HepG2 (cell line): ENCODE measurements at regions not wholly inside any gene's neighbourhood (a gene's known extent, or its start where the extent isn't known, plus 50 kb on each side); places are given as distances from the start of the nearest gene placed in this dataset.
A peak's percentile ranks its signal among the peaks of the same experiment; 100 is the strongest.

Experiments
- ATAC-seq: fragments of 200-7000 bp; cut with Tn5 transposase; 3 replicates; pipeline ENCODE4 v1.9.1; 2020; ENCODE audit warnings: mild to moderate bottlenecking, moderate library complexity
- BruUV-seq: library from RNA; stranded (reverse); fragments of 400-500 nt; replicated peaks from 2 replicates; lab custom pipeline; 2021; lab: Mats Ljungman, UMichigan
- CTCF ChIA-PET: fragments of 300-600 bp; formaldehyde crosslinking; extraction: SDS; loops from one replicate; lab custom pipeline; 2021; ENCODE audit warnings: low total read pairs, inconsistent platforms, low intra/inter-chr PET ratio; lab: Yijun Ruan, JAX
- POLR2A ChIA-PET: fragments of 350-600 bp; sonication (Branson Sonifier 250); formaldehyde crosslinking; loops from one replicate; lab custom pipeline; 2020; ENCODE audit warnings: antibody characterized with exemption, inconsistent platforms; lab: Yijun Ruan, JAX
- DNase-seq: peaks from one replicate; pipeline ENCODE4 v3.0.0-alpha.2; 2015; ENCODE audit warnings: low spot score
- FAIRE-seq: peaks from 3 replicates; lab custom pipeline; 2011; peaks lifted over from hg19 to GRCh38; lab: Jason Lieb, UNC
- H2AFZ ChIP-seq: one replicate; pipeline ENCODE4 v1.6.1; 2011; ENCODE audit warnings: low read length, inconsistent platforms
- H3K27ac ChIP-seq: fragments of 300-600 bp; 3 replicates; pipeline ENCODE4 v1.8.0; 2011; ENCODE audit warnings: mixed run types, mild to moderate bottlenecking, mixed read lengths, low read length, inconsistent platforms; ENCODE audit not compliant: insufficient read depth; ENCODE audit errors: extremely low read length
- H3K27me3 ChIP-seq, 2 experiments: fragments of 200-600 bp in 1 of 2; 2 replicates in 1 of 2; 3 replicates in 1 of 2; pipeline versions ENCODE4 v1.6.0 to v1.8.0; 2011; ENCODE audit warnings: low read length in 2 of 2, mild to moderate bottlenecking in 2 of 2, moderate library complexity in 2 of 2, inconsistent platforms in 1 of 2; ENCODE audit not compliant: insufficient read depth in 2 of 2, control insufficient read depth in 1 of 2
- H3K36me3 ChIP-seq, 2 experiments: fragments of 200-600 bp in 1 of 2; replicated peaks in 1 of 2; 2 replicates in 1 of 2; 3 replicates in 1 of 2; pipeline versions ENCODE4 v1.5.1 to v1.8.0; 2011; ENCODE audit warnings: low read length in 2 of 2, inconsistent platforms in 1 of 2; ENCODE audit not compliant: insufficient read depth in 2 of 2, control insufficient read depth in 1 of 2
- H3K4me1 ChIP-seq: 2 replicates; pipeline ENCODE4 v1.5.1; 2012; ENCODE audit warnings: low read length, inconsistent platforms; ENCODE audit not compliant: insufficient read depth
- H3K4me2 ChIP-seq: 2 replicates; pipeline ENCODE4 v1.6.0; 2011; ENCODE audit warnings: low read depth, low read length, inconsistent platforms
- H3K4me3 ChIP-seq, 3 experiments: fragments of 200-600 bp in 1 of 3; sonication (generic), shearing (Covaris generic) in 1 of 3; replicated peaks in 1 of 3; 2 replicates each; pipeline ENCODE4 v1.5.1; 2011 to 2016; ENCODE audit warnings: low read length in 3 of 3, inconsistent platforms in 2 of 3, low read depth in 2 of 3, mild to moderate bottlenecking in 2 of 3, control low read depth in 1 of 3, mixed read lengths in 1 of 3; ENCODE audit not compliant: insufficient read depth in 1 of 3
- H3K79me2 ChIP-seq: one replicate; pipeline ENCODE4 v1.6.1; 2011; ENCODE audit warnings: low read length, inconsistent platforms; ENCODE audit not compliant: insufficient read depth
- H3K9ac ChIP-seq: 2 replicates; pipeline ENCODE4 v1.6.0; 2011; ENCODE audit warnings: mild to moderate bottlenecking, low read depth, low read length, inconsistent platforms; ENCODE audit not compliant: insufficient read depth
- H3K9me3 ChIP-seq: 2 replicates; pipeline ENCODE4 v1.5.1; 2012; ENCODE audit warnings: mild to moderate bottlenecking, low read length
- H4K20me1 ChIP-seq: 2 replicates; pipeline ENCODE4 v1.6.0; 2011; ENCODE audit warnings: inconsistent platforms, mild to moderate bottlenecking, low read length, moderate library complexity; ENCODE audit not compliant: insufficient read depth
- ARID2 ChIP-seq: sonication (generic); formaldehyde crosslinking; IDR thresholded peaks from 2 replicates; pipeline ENCODE4 v1.8.1; 2022; ENCODE audit warnings: mild to moderate bottlenecking, missing genetic modification reagents, borderline replicate concordance
- CSRNP2 ChIP-seq: sonication (generic); formaldehyde crosslinking; conservative IDR thresholded peaks from 2 replicates; pipeline ENCODE4 v1.8.0; 2022; ENCODE audit warnings: low read depth, missing genetic modification reagents
- DBP ChIP-seq: sonication (generic); formaldehyde crosslinking; IDR thresholded peaks from 2 replicates; pipeline ENCODE4 v1.4.0; 2020; ENCODE audit warnings: missing genetic modification reagents; ENCODE audit errors: not compliant biosample characterization
- HDAC1 ChIP-seq: sonication (generic); formaldehyde crosslinking; IDR thresholded peaks from 2 replicates; pipeline ENCODE4 v1.5.1; 2020; ENCODE audit warnings: mild to moderate bottlenecking, missing genetic modification reagents
- IRF1 ChIP-seq: sonication (generic); formaldehyde crosslinking; IDR thresholded peaks from 2 replicates; pipeline ENCODE4 v1.4.0; 2020; ENCODE audit warnings: low read depth, mild to moderate bottlenecking, missing genetic modification reagents
- MAFK ChIP-seq, 2 experiments: IDR thresholded peaks in 1 of 2; conservative IDR thresholded peaks in 1 of 2; 2 replicates each; pipeline ENCODE4 v1.6.1; 2011; ENCODE audit warnings: improper control_type of control experiment in 2 of 2, low read length in 2 of 2
- MBD4 ChIP-seq: IDR thresholded peaks from 2 replicates; pipeline ENCODE4 v1.6.1; 2012; ENCODE audit warnings: low read length, inconsistent platforms, borderline replicate concordance
- NCOA1 ChIP-seq: sonication (generic); formaldehyde crosslinking; IDR thresholded peaks from 2 replicates; pipeline ENCODE4 v1.9.0; 2021; ENCODE audit warnings: missing genetic modification reagents
- SNAPC2 ChIP-seq: sonication (generic); formaldehyde crosslinking; IDR thresholded peaks from 2 replicates; pipeline ENCODE4 v1.8.1; 2022; ENCODE audit warnings: mild to moderate bottlenecking, missing genetic modification reagents
- TOE1 ChIP-seq: sonication (generic); formaldehyde crosslinking; IDR thresholded peaks from 2 replicates; pipeline ENCODE4 v1.4.0; 2020; ENCODE audit warnings: mild to moderate bottlenecking, missing genetic modification reagents
- ZBTB33 ChIP-seq: sonication (generic); formaldehyde crosslinking; IDR thresholded peaks from 2 replicates; pipeline ENCODE4 v1.4.0; 2020; ENCODE audit warnings: missing genetic modification reagents
- ZFYVE20 ChIP-seq: sonication (generic); formaldehyde crosslinking; IDR thresholded peaks from 2 replicates; pipeline ENCODE4 v1.8.0; 2023; ENCODE audit warnings: low read depth, mild to moderate bottlenecking, moderate library complexity, missing genetic modification reagents, borderline replicate concordance
- ZNF609 ChIP-seq: sonication (generic); formaldehyde crosslinking; IDR thresholded peaks from 2 replicates; pipeline ENCODE4 v1.4.0; 2020; ENCODE audit warnings: mild to moderate bottlenecking, missing genetic modification reagents, borderline replicate concordance
- WGBS: methylation state at CpG from one replicate; pipeline ENCODE4 v1.1.6; 2017; ENCODE audit warnings: low lambda C conversion rate; 5-methylcytosine and 5-hydroxymethylcytosine counted together
- in situ Hi-C: cut with HindIII; loops from 2 replicates; pipeline ENCODE4 v1.10.0; 2017; ENCODE audit warnings: low pct_unique_long_range_greater_than_20kb; ENCODE audit not compliant: extremely low pct_ligation_motif_present
- intact Hi-C: fragments of 100-400 bp; cut with micrococcal nuclease; formaldehyde crosslinking; loops from one replicate; pipeline ENCODE4 v1.10.0; 2022; ENCODE audit not compliant: unreplicated experiment

GRCh38 chr14:36035675-36036074, 140.8 kb downstream of the PTCSC3 start (continued):
- TF ChIP-seq ZBTB33 (CRISPR knock-in tag) (no peak), TOE1 (CRISPR knock-in tag) (no peak), ARID2 (CRISPR knock-in tag) (no peak)

- BruUV-seq, result no TSS peak
- no peaks in the 10 kb centered on the region for H3K36me3 ChIP-seq
- FAIRE-seq, result no peak
- no peak overlapping the region for H3K9ac ChIP-seq
- CTCF ChIA-PET, result interaction anchor here (1.7 kb wide), 1 partner anchor 145 kb away, joined by 7 read pairs; no protein-coding TSS in a partner anchor
- no peak for ATAC-seq
- in situ Hi-C loops (no loop called here), intact Hi-C loops (loop anchor here (1.0 kb wide), 1 partner anchor 149 kb away; no protein-coding TSS in a partner anchor)
- no peak for DNase-seq
- 0 out of 2 replicates have a peak, but pooled peaks cover 4% of the 10 kb centered on the region for H3K9me3 ChIP-seq
- H3K27me3 ChIP-seq, result no peaks in the 10 kb centered on the region
- POLR2A ChIA-PET, result no interaction called here
- H2AFZ ChIP-seq, result no peak overlapping the region
- no peaks in the 10 kb centered on the region for H3K79me2 ChIP-seq
- H4K20me1 ChIP-seq, result no peaks in the 10 kb centered on the region
- H3K4me2 ChIP-seq, result no peak overlapping the region
- no peak overlapping the region for H3K4me3 ChIP-seq
- WGBS, result 9% methylated on average over 3 of the region's 3 CpGs
- H3K4me1 ChIP-seq, result no peaks in the 10 kb centered on the region
- no peak overlapping the region for H3K27ac ChIP-seq
- TF ChIP-seq SNAPC2 (CRISPR knock-in tag), result no peak
- TF ChIP-seq ZNF609 (CRISPR knock-in tag), result no peak
- TF ChIP-seq NCOA1, result no peak
- TF ChIP-seq ZFYVE20, result no peak
- no peak for TF ChIP-seq MBD4
- TF ChIP-seq HDAC1 (CRISPR knock-in tag), result no peak
- no peak for TF ChIP-seq CSRNP2 (CRISPR knock-in tag)
- no peak for TF ChIP-seq IRF1 (CRISPR knock-in tag)
- peak; percentile 85 to 93 for TF ChIP-seq MAFK (conservative IDR thresholded peaks at IDR 0.05 in 1 of 2, IDR thresholded peaks at IDR 0.05 in 1 of 2; ENCODE audit: low read length in 2 of 2)
- no peak for TF ChIP-seq DBP (CRISPR knock-in tag)
These were observed 147.9 kb downstream of the PTCSC3 start for GRCh38 chr14:36028665-36029064.
